SK-N-SH treated with all-trans-retinoic acid at 6 μM for 48 hours (cell line): ENCODE measurements at regions not wholly inside any gene's neighbourhood (a gene's known extent, or its start where the extent isn't known, plus 50 kb on each side); places are given as distances from the start of the nearest gene placed in this dataset.
"Not testable (repeated sequence)": the region's sequence is repeated elsewhere in the genome, so short reads cannot be mapped to it uniquely, and the experiment has no call there.

ENCODE experiments used
- ARNTL ChIP-seq: fragments of 450-650 bp; formaldehyde crosslinking; IDR thresholded peaks from 2 replicates; pipeline ENCODE4 v1.5.0; 2020; ENCODE audit warnings: low read depth, mild to moderate bottlenecking, moderate library complexity, borderline replicate concordance
- CREB5 ChIP-seq: fragments of 250-450 bp; sonication (Bioruptor Pico); IDR thresholded peaks from 2 replicates; pipeline ENCODE4 v1.5.1; 2020; ENCODE audit warnings: low read depth, mild to moderate bottlenecking, moderate library complexity
- GLIS3 ChIP-seq: fragments of 250-450 bp; sonication (Bioruptor Pico); IDR thresholded peaks from 2 replicates; pipeline ENCODE4 v1.5.0; 2020; ENCODE audit warnings: mild to moderate bottlenecking, moderate library complexity
- PATZ1 ChIP-seq: fragments of 250-450 bp; sonication (Bioruptor Pico); IDR thresholded peaks from 2 replicates; pipeline ENCODE4 v1.8.0; 2020; ENCODE audit warnings: mild to moderate bottlenecking, moderate library complexity, borderline replicate concordance
- RARB ChIP-seq: fragments of 250-450 bp; sonication (Bioruptor Pico); IDR thresholded peaks from 2 replicates; pipeline ENCODE4 v1.8.0; 2021; ENCODE audit warnings: mild to moderate bottlenecking, moderate library complexity
- TCF4 ChIP-seq: fragments of 250-450 bp; sonication (Bioruptor Pico); IDR thresholded peaks from 2 replicates; pipeline ENCODE4 v1.8.0; 2021; ENCODE audit warnings: mild to moderate bottlenecking, moderate library complexity, borderline replicate concordance
- TOX ChIP-seq: fragments of 250-450 bp; sonication (Bioruptor Pico); IDR thresholded peaks from 2 replicates; pipeline ENCODE4 v1.8.0; 2021; ENCODE audit warnings: mild to moderate bottlenecking, moderate library complexity, borderline replicate concordance
- TSHZ2 ChIP-seq: fragments of 250-450 bp; sonication (Bioruptor Pico); IDR thresholded peaks from 2 replicates; pipeline ENCODE4 v1.5.0; 2020; ENCODE audit warnings: mild to moderate bottlenecking, moderate library complexity
- ZFP3 ChIP-seq: fragments of 250-450 bp; sonication (Bioruptor Pico); IDR thresholded peaks from 2 replicates; pipeline ENCODE4 v1.5.0; 2020; ENCODE audit warnings: mild to moderate bottlenecking, moderate library complexity
- ZNF70 ChIP-seq: fragments of 450-650 bp; formaldehyde crosslinking; IDR thresholded peaks from 2 replicates; pipeline ENCODE4 v1.5.0; 2020; ENCODE audit warnings: mild to moderate bottlenecking, moderate library complexity

- TF ChIP-seq TSHZ2 (CRISPR knock-in tag); ARNTL (CRISPR knock-in tag); ZNF70 (CRISPR knock-in tag); PATZ1 (CRISPR knock-in tag); CREB5; TCF4 (CRISPR knock-in tag); RARB (CRISPR knock-in tag); TOX (CRISPR knock-in tag); GLIS3; ZFP3 (CRISPR knock-in tag): not testable (repeated sequence)
These were observed 188.2 kb upstream of the FOXD4L5 start for GRCh38 chr9:65473059-65473822.
